ENCODE measurements at regions not wholly inside any gene's neighbourhood (a gene's known extent, or its start where the extent isn't known, plus 50 kb on each side); places are given as distances from the start of the nearest gene placed in this dataset.

GRCh38 chr11:133661846-133662245, 129.5 kb upstream of the OPCML start:
- TF ChIP-seq CTCF (conservative IDR thresholded peaks at IDR 0.05; ENCODE audit: low read depth, low read length) (no peak), MAFK (IDR thresholded peaks at IDR 0.05; ENCODE audit: low read depth, low read length) (no peak)
- H2BK120ac ChIP-seq (ENCODE audit: low read depth, low read length), result no peak overlapping the region
- ChIA-PET CTCF (interaction anchor here (0.6 kb wide), 1 partner anchor 41 kb away, joined by 4 read pairs; no protein-coding TSS in a partner anchor), POLR2A (ENCODE audit: unreplicated experiment) (no interaction called here)
- no peak overlapping the region for H2AFZ ChIP-seq (replicated peaks; ENCODE audit: low read length, poor library complexity)
- H3K4ac ChIP-seq (ENCODE audit: low read depth, low read length), result no peak overlapping the region
- peaks cover 26% of the 10 kb centered on the region for H3K9me3 ChIP-seq (ENCODE audit: control insufficient read depth, insufficient read depth, low read length)
- no peaks in the 10 kb centered on the region for H4K20me1 ChIP-seq (ENCODE audit: insufficient read depth, low read length)
- no peak overlapping the region for H4K8ac ChIP-seq (ENCODE audit: low read depth in 2 of 2, low read length in 2 of 2)
- H3K27me3 ChIP-seq (ENCODE audit: control insufficient read depth, insufficient read depth, low read length), result no peaks in the 10 kb centered on the region
- no peaks in the 10 kb centered on the region for H3K9me1 ChIP-seq (ENCODE audit: insufficient read depth, low read length)
- H2BK15ac ChIP-seq (ENCODE audit: low read depth, low read length), result no peak overlapping the region
- no peaks in the 10 kb centered on the region for H3K36me3 ChIP-seq (ENCODE audit: control insufficient read depth, insufficient read depth, low read length)
- no peak overlapping the region for H2AK5ac ChIP-seq (ENCODE audit: low read depth, low read length)
- H3K79me1 ChIP-seq (ENCODE audit: low read depth in 1 of 2, low read length in 2 of 2), result no peaks in the 10 kb centered on the region
- H3K9ac ChIP-seq (ENCODE audit: low read depth, low read length), result no peak overlapping the region
- BruUV-seq (replicated peaks), result no TSS peak
- no peak overlapping the region for H4K91ac ChIP-seq (ENCODE audit: insufficient read depth, low read depth, low read length)
- no peak overlapping the region for H3K23ac ChIP-seq (ENCODE audit: low read depth, low read length)
- no peak overlapping the region for H2BK20ac ChIP-seq (ENCODE audit: low read depth, low read length)
- H3K4me1 ChIP-seq (ENCODE audit: control insufficient read depth, insufficient read depth, low read length), result no peaks in the 10 kb centered on the region
- H2AK9ac ChIP-seq (replicated peaks; ENCODE audit: low read depth, low read length, poor library complexity), result no peak overlapping the region
- WGBS, 2 experiments (ENCODE audit: extremely low coverage in 2 of 2, insufficient read length in 1 of 2), result no CpG with 5 or more reads among the region's 9 CpGs
- H3K18ac ChIP-seq (ENCODE audit: low read depth, low read length), result no peak overlapping the region
- H3K56ac ChIP-seq (ENCODE audit: extremely low read depth, insufficient read depth, low read length), result no peak overlapping the region
- intact Hi-C loops (cut with micrococcal nuclease) (no loop called here), dilution Hi-C loops (cut with HindIII; ENCODE audit: low sequenced_read_pairs, unreplicated experiment) (no loop called here), in situ Hi-C loops (cut with MboI; ENCODE audit: low sequenced_read_pairs) (no loop called here)
- H3K27ac ChIP-seq (ENCODE audit: insufficient read depth, low read length), result no peak overlapping the region
- no peak overlapping the region for H3K14ac ChIP-seq (replicated peaks; ENCODE audit: low read depth, low read length)
- H2BK5ac ChIP-seq (ENCODE audit: low read depth, low read length, poor library complexity, severe bottlenecking), result no peak overlapping the region
- H3K4me3 ChIP-seq (ENCODE audit: insufficient read depth, low read depth, low read length), result no peak overlapping the region
- ATAC-seq (ENCODE audit: low read depth) (no peak), DNase-seq (no peak)
- no peak overlapping the region for H3K4me2 ChIP-seq (ENCODE audit: low read depth, low read length)
- no peak overlapping the region for H4K5ac ChIP-seq (ENCODE audit: low read depth, low read length)
